ENCODE measurements at regions not wholly inside any gene's neighbourhood (a gene's known extent, or its start where the extent isn't known, plus 50 kb on each side); places are given as distances from the start of the nearest gene placed in this dataset.

- no peak for DNase-seq (ENCODE audit: low read depth)
- no peak overlapping the region for H3K4me3 ChIP-seq (ENCODE audit: control insufficient read depth, low read depth, low read length)
- no peak for TF ChIP-seq CTCF (IDR thresholded peaks at IDR 0.05; ENCODE audit: control insufficient read depth, insufficient read depth, low read depth, low read length, missing control alignments)
Observed at GRCh38 chr10:36817898-36818297, 307.5 kb upstream of the ANKRD30A start.

- no peak overlapping the region for H3K4me3 ChIP-seq (ENCODE audit: control insufficient read depth, low read depth, low read length)
- no peak for TF ChIP-seq CTCF (IDR thresholded peaks at IDR 0.05; ENCODE audit: control insufficient read depth, insufficient read depth, low read depth, low read length, missing control alignments)
- no peak for DNase-seq (ENCODE audit: low read depth)
Observed at GRCh38 chr10:36808625-36809362, 316.6 kb upstream of the ANKRD30A start.

- no peak for TF ChIP-seq CTCF (IDR thresholded peaks at IDR 0.05; ENCODE audit: control insufficient read depth, insufficient read depth, low read depth, low read length, missing control alignments)
- no peak for DNase-seq (ENCODE audit: low read depth)
- H3K4me3 ChIP-seq (ENCODE audit: control insufficient read depth, low read depth, low read length): no peak overlapping the region
Observed at GRCh38 chr10:36803229-36803628, 322.2 kb upstream of the ANKRD30A start.

GRCh38 chr10:36802490-36803153, 322.8 kb upstream of the ANKRD30A start:
- no peak for TF ChIP-seq CTCF (IDR thresholded peaks at IDR 0.05; ENCODE audit: control insufficient read depth, insufficient read depth, low read depth, low read length, missing control alignments)
- DNase-seq (ENCODE audit: low read depth): no peak
- no peak overlapping the region for H3K4me3 ChIP-seq (ENCODE audit: control insufficient read depth, low read depth, low read length)

GRCh38 chr10:36801660-36802059, 323.7 kb upstream of the ANKRD30A start:
- no peak for TF ChIP-seq CTCF (IDR thresholded peaks at IDR 0.05; ENCODE audit: control insufficient read depth, insufficient read depth, low read depth, low read length, missing control alignments)
- no peak overlapping the region for H3K4me3 ChIP-seq (ENCODE audit: control insufficient read depth, low read depth, low read length)
- DNase-seq (ENCODE audit: low read depth): no peak

GRCh38 chr10:36794981-36795380, 330.4 kb upstream of the ANKRD30A start:
- H3K4me3 ChIP-seq (ENCODE audit: control insufficient read depth, low read depth, low read length): no peak overlapping the region
- no peak for TF ChIP-seq CTCF (IDR thresholded peaks at IDR 0.05; ENCODE audit: control insufficient read depth, insufficient read depth, low read depth, low read length, missing control alignments)
- DNase-seq (ENCODE audit: low read depth): no peak
